ENCODE measurements at regions not wholly inside any gene's neighbourhood (a gene's known extent, or its start where the extent isn't known, plus 50 kb on each side); places are given as distances from the start of the nearest gene placed in this dataset.

GRCh38 chr6:168377484-168377855 is 57.9 kb upstream of the DACT2 start:
- Histone ChIP-seq H3K79me1 (ENCODE audit: low read depth, low read length) (no peaks in the 10 kb centered on the region), H3K4ac (replicated peaks; ENCODE audit: insufficient read length, low read depth, low read length) (no peak overlapping the region), H3K18ac (ENCODE audit: extremely low read depth, low read length) (no peak overlapping the region), H3K56ac (replicated peaks; ENCODE audit: insufficient read length, low read depth, low read length) (no peak overlapping the region), H3K23ac (ENCODE audit: insufficient read length) (no peak overlapping the region), H4K91ac (replicated peaks; ENCODE audit: insufficient read length, low read length) (no peak overlapping the region), H2AFZ (ENCODE audit: low read length) (no peak overlapping the region), H3K23me2 (ENCODE audit: low read depth, low read length) (no peaks in the 10 kb centered on the region), H2BK15ac (ENCODE audit: low read length) (no peak overlapping the region), H3K9me3 (ENCODE audit: insufficient read depth in 2 of 2, low read depth in 1 of 2, low read length in 1 of 2) (peaks cover 8 to 32% of the 10 kb centered on the region in 2 experiments; a peak in 3 of 4 replicates), H3K27ac (ENCODE audit: low read depth, low read length) (no peak overlapping the region), H3K4me1 (replicated peaks in 1 of 4; ENCODE audit: control insufficient read depth in 3 of 4, insufficient read depth in 4 of 4, low read length in 3 of 4) (no peaks in the 10 kb centered on the region), H3K27me3 (replicated peaks in 1 of 4; ENCODE audit: control insufficient read depth in 3 of 4, extremely low read depth in 1 of 4, insufficient read depth in 3 of 4, low read length in 3 of 4) (no peaks in the 10 kb centered on the region), H3K9ac (replicated peaks in 1 of 4; ENCODE audit: extremely low read depth in 1 of 4, low read depth in 3 of 4, low read length in 3 of 4) (no peak overlapping the region), H2BK12ac (ENCODE audit: low read depth, low read length) (no peak overlapping the region), H4K5ac (ENCODE audit: insufficient read length, low read depth, low read length) (no peak overlapping the region), H3K36me3 (ENCODE audit: control insufficient read depth in 2 of 4, insufficient read depth in 4 of 4, low read length in 3 of 4) (no peaks in the 10 kb centered on the region), H3K14ac (ENCODE audit: insufficient read length) (no peak overlapping the region), H2BK120ac (replicated peaks; ENCODE audit: low read depth, low read length) (no peak overlapping the region), H3K79me2 (ENCODE audit: control insufficient read depth in 1 of 2, insufficient read depth in 2 of 2, low read length in 2 of 2) (no peaks in the 10 kb centered on the region), H3K4me2 (ENCODE audit: insufficient read depth in 1 of 2, low read depth in 2 of 2, low read length in 2 of 2) (no peak overlapping the region), H2BK20ac (ENCODE audit: low read length) (no peak overlapping the region), H4K20me1 (replicated peaks in 1 of 2; ENCODE audit: control insufficient read depth in 1 of 2, insufficient read depth in 2 of 2, low read length in 2 of 2) (no peaks in the 10 kb centered on the region), H3K4me3 (ENCODE audit: extremely low read depth in 1 of 4, insufficient read depth in 2 of 4, low read depth in 3 of 4, low read length in 4 of 4) (no peak overlapping the region), H4K8ac (ENCODE audit: extremely low read depth, insufficient read depth, low read length) (no peak overlapping the region), H2BK5ac (ENCODE audit: low read depth, low read length) (no peak overlapping the region), H2AK5ac (ENCODE audit: low read depth, low read length) (no peak overlapping the region)
- no peak for DNase-seq (ENCODE audit: low read depth in 1 of 2, low spot score in 2 of 2)
- CTCF ChIA-PET (ENCODE audit: partially characterized antibody), result interaction anchor here (0.6 to 2.3 kb wide), 3 partner anchors 9 to 160 kb away, joined by 3 to 5 read pairs (median 4); no protein-coding TSS in a partner anchor
- FAIRE-seq, result no peak
- POLR2A ChIA-PET (ENCODE audit: partially characterized antibody), result no interaction called here
- WGBS, 2 experiments (ENCODE audit: extremely low coverage in 1 of 2, insufficient coverage in 1 of 2, insufficient read length in 1 of 2, insufficient replicate concordance in 2 of 2, low coverage in 1 of 2, low lambda C conversion rate in 2 of 2, missing lambda C conversion rate in 1 of 2), result 94% methylated on average over 17 of the region's 17 CpGs; no CpG with 5 or more reads in 1 of the 2 experiments
- TF ChIP-seq ATF2 (IDR thresholded peaks at IDR 0.05; ENCODE audit: low read length) (no peak), EP300 (IDR thresholded peaks at IDR 0.05; ENCODE audit: borderline replicate concordance in 1 of 2, low read depth in 2 of 2, low read length in 2 of 2) (no peak), SRF (IDR thresholded peaks at IDR 0.05; ENCODE audit: low read depth, low read length) (no peak), EGR1 (IDR thresholded peaks at IDR 0.05; ENCODE audit: borderline replicate concordance, low read depth, low read length) (no peak), RXRA (IDR thresholded peaks at IDR 0.05; ENCODE audit: insufficient read depth, low read depth, low read length) (no peak), SIX5 (IDR thresholded peaks at IDR 0.05; ENCODE audit: low read depth, low read length) (no peak)
